HEK293 (cell line): ENCODE measurements at regions not wholly inside any gene's neighbourhood (a gene's known extent, or its start where the extent isn't known, plus 50 kb on each side); places are given as distances from the start of the nearest gene placed in this dataset.

ENCODE experiments used
- CTCF ChIA-PET: fragments of 350-600 bp; formaldehyde crosslinking; extraction: SDS; loops from one replicate; lab custom pipeline; 2021; ENCODE audit warnings: antibody characterized with exemption; lab: Yijun Ruan, JAX
- POLR2A ChIA-PET: fragments of 300-600 bp; formaldehyde crosslinking; extraction: SDS; loops from one replicate; lab custom pipeline; 2020; ENCODE audit warnings: antibody characterized with exemption, inconsistent platforms; lab: Yijun Ruan, JAX
- H3K27ac ChIP-seq: fragments of 200-500 bp; sonication (Bioruptor generic); 2 replicates; pipeline ENCODE4 v1.5.1; 2014; ENCODE audit warnings: low read depth, low read length, control low read depth, inconsistent platforms; ENCODE audit errors: extremely low read depth
- H3K36me3 ChIP-seq, 2 experiments: fragments of 200-500 bp in 1 of 2; sonication (Bioruptor generic) in 1 of 2; 1 replicate in 1 of 2; 2 replicates in 1 of 2; pipeline ENCODE4 v1.5.1; 2014 to 2017; ENCODE audit warnings: inconsistent platforms in 2 of 2, low read length in 2 of 2; ENCODE audit not compliant: control insufficient read depth in 2 of 2, insufficient read depth in 1 of 2
- H3K4me1 ChIP-seq: fragments of 200-500 bp; sonication (Bioruptor generic); 2 replicates; pipeline ENCODE4 v1.5.1; 2014; ENCODE audit warnings: mild to moderate bottlenecking, low read length, inconsistent platforms; ENCODE audit not compliant: control insufficient read depth, insufficient read depth
- H3K4me3 ChIP-seq: 2 replicates; pipeline ENCODE4 v1.5.1; 2011; ENCODE audit warnings: low read depth, mild to moderate bottlenecking, control low read depth, low read length, moderate library complexity
- H3K9me3 ChIP-seq: fragments of 200-500 bp; sonication (Bioruptor generic); 2 replicates; pipeline ENCODE4 v1.5.1; 2014; ENCODE audit warnings: low read depth, low read length, inconsistent platforms; ENCODE audit not compliant: control insufficient read depth, insufficient read depth
- AEBP2 ChIP-seq: fragments of 450-650 bp; formaldehyde crosslinking; IDR thresholded peaks from 2 replicates; pipeline ENCODE4 v1.5.1; 2016; ENCODE audit warnings: missing biosample characterization, missing genetic modification characterization, borderline replicate concordance
- EGR2 ChIP-seq: fragments of 450-650 bp; formaldehyde crosslinking; IDR thresholded peaks from 2 replicates; pipeline ENCODE4 v1.5.1; 2016; ENCODE audit warnings: low read depth, missing biosample characterization, missing genetic modification characterization
- KLF17 ChIP-seq: fragments of 450-650 bp; formaldehyde crosslinking; IDR thresholded peaks from 2 replicates; pipeline ENCODE4 v1.5.1; 2016; ENCODE audit warnings: missing biosample characterization, missing genetic modification characterization
- PRDM10 ChIP-seq: fragments of 450-650 bp; formaldehyde crosslinking; IDR thresholded peaks from 2 replicates; pipeline ENCODE4 v1.5.1; 2016; ENCODE audit warnings: missing biosample characterization, missing genetic modification characterization
- RBAK ChIP-seq: fragments of 450-650 bp; formaldehyde crosslinking; IDR thresholded peaks from 2 replicates; pipeline ENCODE4 v1.5.1; 2016; ENCODE audit warnings: missing biosample characterization, missing genetic modification characterization
- TRIM28 ChIP-seq: IDR thresholded peaks from 2 replicates; pipeline ENCODE4 v1.6.1; 2011; ENCODE audit warnings: low read length, control low read depth, borderline replicate concordance
- ZNF202 ChIP-seq: fragments of 450-650 bp; formaldehyde crosslinking; IDR thresholded peaks from 2 replicates; pipeline ENCODE4 v1.5.1; 2016; ENCODE audit warnings: missing biosample characterization, missing genetic modification characterization, borderline replicate concordance
- ZNF24 ChIP-seq: fragments of 450-650 bp; formaldehyde crosslinking; IDR thresholded peaks from 2 replicates; pipeline ENCODE4 v1.5.1; 2016; ENCODE audit warnings: missing biosample characterization, missing genetic modification characterization
- ZNF341 ChIP-seq: fragments of 450-650 bp; formaldehyde crosslinking; IDR thresholded peaks from 2 replicates; pipeline ENCODE4; 2016; ENCODE audit warnings: low read depth, missing biosample characterization, missing genetic modification characterization
- ZNF354C ChIP-seq: fragments of 450-650 bp; formaldehyde crosslinking; IDR thresholded peaks from 2 replicates; pipeline ENCODE4 v1.5.1; 2016; ENCODE audit warnings: missing biosample characterization, missing genetic modification characterization, low read depth, borderline replicate concordance
- ZNF426 ChIP-seq: fragments of 450-650 bp; formaldehyde crosslinking; IDR thresholded peaks from 2 replicates; pipeline ENCODE4 v1.5.1; 2017; ENCODE audit warnings: missing biosample characterization, missing genetic modification characterization, mild to moderate bottlenecking, inconsistent platforms, moderate library complexity
- ZNF513 ChIP-seq: fragments of 450-650 bp; IDR thresholded peaks from 2 replicates; pipeline ENCODE4 v1.5.1; 2018; ENCODE audit warnings: missing biosample characterization, missing genetic modification characterization
- ZNF521 ChIP-seq: fragments of 450-650 bp; formaldehyde crosslinking; IDR thresholded peaks from 2 replicates; pipeline ENCODE4 v1.5.1; 2017; ENCODE audit warnings: missing biosample characterization, mild to moderate bottlenecking, missing genetic modification characterization
- ZNF549 ChIP-seq: fragments of 450-650 bp; IDR thresholded peaks from 2 replicates; pipeline ENCODE4 v1.5.1; 2018; ENCODE audit warnings: missing biosample characterization, missing genetic modification characterization, mild to moderate bottlenecking, inconsistent platforms, moderate library complexity
- ZNF571 ChIP-seq: fragments of 450-650 bp; formaldehyde crosslinking; IDR thresholded peaks from 2 replicates; pipeline ENCODE4 v1.5.0; 2017; ENCODE audit warnings: missing biosample characterization, missing genetic modification characterization
- ZNF585B ChIP-seq: fragments of 450-650 bp; formaldehyde crosslinking; IDR thresholded peaks from 2 replicates; pipeline ENCODE4 v1.5.1; 2016; ENCODE audit warnings: missing biosample characterization, missing genetic modification characterization
- ZNF658 ChIP-seq: fragments of 450-650 bp; formaldehyde crosslinking; IDR thresholded peaks from 2 replicates; pipeline ENCODE4; 2016; ENCODE audit warnings: missing biosample characterization, missing genetic modification characterization
- ZNF776 ChIP-seq: fragments of 450-650 bp; formaldehyde crosslinking; IDR thresholded peaks from 2 replicates; pipeline ENCODE4 v1.5.0; 2017; ENCODE audit warnings: missing biosample characterization, missing genetic modification characterization, borderline replicate concordance
- ZSCAN5A ChIP-seq: fragments of 450-650 bp; formaldehyde crosslinking; IDR thresholded peaks from 2 replicates; pipeline ENCODE4 v1.5.1; 2016; ENCODE audit warnings: missing biosample characterization, missing genetic modification characterization

- TF ChIP-seq KLF17 (tag by site-specific recombination) (no peak), ZNF571 (no peak), ZSCAN5A (tag by site-specific recombination) (no peak), ZNF776 (no peak)
Measured at GRCh38 chr9:109831998-109832658, 52.1 kb downstream of the PALM2AKAP2 start (continued).

- ChIA-PET CTCF (interaction anchor here (0.7 to 0.8 kb wide), 2 partner anchors 19 to 52 kb away, joined by 3 read pairs; no protein-coding TSS in a partner anchor), POLR2A (no interaction called here)
- no peaks in the 10 kb centered on the region for H3K36me3 ChIP-seq
- TF ChIP-seq ZNF513 (tag by site-specific recombination) (no peak), ZNF658 (tag by site-specific recombination) (no peak), ZNF571 (no peak), ZNF354C (no peak), ZNF426 (no peak), ZNF521 (tag by site-specific recombination) (no peak), RBAK (tag by site-specific recombination) (no peak), TRIM28 (no peak), ZNF585B (no peak), PRDM10 (no peak), ZNF202 (no peak), ZNF549 (tag by site-specific recombination) (no peak), AEBP2 (tag by site-specific recombination) (no peak), ZNF24 (no peak), EGR2 (tag by site-specific recombination) (no peak), ZNF341 (no peak)
- no peaks in the 10 kb centered on the region for H3K4me1 ChIP-seq
- H3K4me3 ChIP-seq = no peak overlapping the region
- no peak overlapping the region for H3K27ac ChIP-seq
- no peaks in the 10 kb centered on the region for H3K9me3 ChIP-seq
Measured at GRCh38 chr9:109834855-109835254, 54.9 kb downstream of the PALM2AKAP2 start.
